Keratinocyte (primary cell): ENCODE measurements at regions not wholly inside any gene's neighbourhood (a gene's known extent, or its start where the extent isn't known, plus 50 kb on each side); places are given as distances from the start of the nearest gene placed in this dataset.

ENCODE experiments used
- DNase-seq: peaks from one replicate; pipeline ENCODE4 v3.0.0-alpha.2; 2011; ENCODE audit warnings: low read depth, missing footprints, low spot score
- FAIRE-seq: peaks from 2 replicates; lab custom pipeline; 2011; peaks lifted over from hg19 to GRCh38; lab: Jason Lieb, UNC
- H2AFZ ChIP-seq: 2 replicates; pipeline ENCODE4 v1.6.0; 2012; ENCODE audit warnings: low read length, control low read depth, inconsistent platforms; ENCODE audit not compliant: control insufficient read depth
- H3K27ac ChIP-seq: 2 replicates; pipeline ENCODE4 v1.5.1; 2011; ENCODE audit warnings: low read length; ENCODE audit not compliant: control insufficient read depth, insufficient read depth
- H3K27me3 ChIP-seq: 3 replicates; pipeline ENCODE4 v1.6.0; 2011; ENCODE audit warnings: low read length; ENCODE audit not compliant: control insufficient read depth, insufficient read depth; ENCODE audit errors: extremely low read depth
- H3K36me3 ChIP-seq, 2 experiments: 2 replicates in 1 of 2; 3 replicates in 1 of 2; pipeline ENCODE4 v1.5.1; 2011; ENCODE audit warnings: low read length in 2 of 2, mild to moderate bottlenecking in 1 of 2; ENCODE audit not compliant: control insufficient read depth in 2 of 2, insufficient read depth in 2 of 2; ENCODE audit errors: extremely low read depth in 1 of 2
- H3K4me1 ChIP-seq: 3 replicates; pipeline ENCODE4 v1.5.1; 2011; ENCODE audit warnings: low read length; ENCODE audit not compliant: control insufficient read depth, insufficient read depth; ENCODE audit errors: extremely low read depth
- H3K4me2 ChIP-seq: 3 replicates; pipeline ENCODE4 v1.6.0; 2011; ENCODE audit warnings: low read depth, low read length; ENCODE audit not compliant: control insufficient read depth, insufficient read depth; ENCODE audit errors: extremely low read depth
- H3K4me3 ChIP-seq, 3 experiments: fragments of 200-600 bp in 1 of 3; sonication (generic) in 1 of 3; 2 replicates in 2 of 3; 3 replicates in 1 of 3; pipeline ENCODE4 v1.5.1; 2011 to 2016; ENCODE audit warnings: low read length in 3 of 3, mild to moderate bottlenecking in 3 of 3, control low read depth in 2 of 3, inconsistent platforms in 1 of 3, low read depth in 1 of 3, mixed read lengths in 1 of 3, mixed run types in 1 of 3, moderate library complexity in 1 of 3; ENCODE audit not compliant: control insufficient read depth in 2 of 3, insufficient read depth in 2 of 3; ENCODE audit errors: extremely low read depth in 1 of 3
- H3K79me2 ChIP-seq: 2 replicates; pipeline ENCODE4 v1.6.0; 2012; ENCODE audit warnings: low read length; ENCODE audit not compliant: control insufficient read depth, insufficient read depth
- H3K9ac ChIP-seq: 3 replicates; pipeline ENCODE4 v1.6.0; 2011; ENCODE audit warnings: low read length; ENCODE audit not compliant: control insufficient read depth, insufficient read depth; ENCODE audit errors: extremely low read depth
- H3K9me1 ChIP-seq: 3 replicates; pipeline ENCODE4 v1.6.0; 2011; ENCODE audit warnings: low read length; ENCODE audit not compliant: control insufficient read depth, insufficient read depth; ENCODE audit errors: extremely low read depth
- H3K9me3 ChIP-seq: 2 replicates; pipeline ENCODE4 v1.5.1; 2012; ENCODE audit warnings: low read depth, low read length; ENCODE audit not compliant: control insufficient read depth
- H4K20me1 ChIP-seq: 3 replicates; pipeline ENCODE4 v1.6.0; 2011; ENCODE audit warnings: low read length; ENCODE audit not compliant: control insufficient read depth, insufficient read depth; ENCODE audit errors: extremely low read depth
- CTCF ChIP-seq, 3 experiments: IDR thresholded peaks in 1 of 3; conservative IDR thresholded peaks in 1 of 3; optimal IDR thresholded peaks in 1 of 3; 2 replicates in 2 of 3; 3 replicates in 1 of 3; pipeline versions ENCODE3 to v1.5.1; 2011; ENCODE audit warnings: low read length in 3 of 3, mild to moderate bottlenecking in 3 of 3, moderate library complexity in 2 of 3, control low read depth in 1 of 3, inconsistent platforms in 1 of 3; ENCODE audit not compliant: insufficient read depth in 2 of 3; ENCODE audit errors: extremely low read depth in 1 of 3
- EZH2 ChIP-seq: IDR thresholded peaks from one replicate; pipeline ENCODE4 v1.6.1; 2012; ENCODE audit warnings: inconsistent platforms, mild to moderate bottlenecking, low read length, moderate library complexity
- dilution Hi-C: fragments of 300-500 bp; cut with MboI; formaldehyde crosslinking; loops from one replicate; pipeline ENCODE4 v1.7.0; 2020; ENCODE audit warnings: low sequenced_read_pairs; ENCODE audit not compliant: extremely low pct_ligation_motif_present

- H3K36me3 ChIP-seq = no peaks in the 10 kb centered on the region
- FAIRE-seq = no peak
- no peak overlapping the region for H3K9ac ChIP-seq
- H3K27ac ChIP-seq = no peak overlapping the region
- no peak overlapping the region for H3K4me2 ChIP-seq
- H3K27me3 ChIP-seq = no peaks in the 10 kb centered on the region
- no peaks in the 10 kb centered on the region for H3K9me3 ChIP-seq
- no peaks in the 10 kb centered on the region for H3K9me1 ChIP-seq
- no peak for TF ChIP-seq EZH2
- no peak for TF ChIP-seq CTCF (optimal IDR thresholded peaks at IDR 0.05 in 1 of 3, IDR thresholded peaks at IDR 0.05 in 1 of 3, conservative IDR thresholded peaks at IDR 0.05 in 1 of 3; ENCODE audit: extremely low read depth in 1 of 3, insufficient read depth in 2 of 3, low read length in 3 of 3)
- no peak overlapping the region for H2AFZ ChIP-seq
- no peaks in the 10 kb centered on the region for H3K79me2 ChIP-seq
- H3K4me3 ChIP-seq = no peak overlapping the region
- H3K4me1 ChIP-seq = no peaks in the 10 kb centered on the region
- H4K20me1 ChIP-seq = no peaks in the 10 kb centered on the region
- dilution Hi-C loops = no loop called here
- DNase-seq = no peak
Measured at GRCh38 chr11:57103899-57104605, 77.7 kb upstream of the LRRC55 start.

GRCh38 chr11:57109331-57109730 is 72.4 kb upstream of the LRRC55 start:
- no peaks in the 10 kb centered on the region for H3K9me3 ChIP-seq
- TF ChIP-seq CTCF (optimal IDR thresholded peaks at IDR 0.05 in 1 of 3, IDR thresholded peaks at IDR 0.05 in 1 of 3, conservative IDR thresholded peaks at IDR 0.05 in 1 of 3; ENCODE audit: extremely low read depth in 1 of 3, insufficient read depth in 2 of 3, low read length in 3 of 3) = no peak
- no peak for TF ChIP-seq EZH2
- no peaks in the 10 kb centered on the region for H3K4me1 ChIP-seq
- no peak overlapping the region for H3K9ac ChIP-seq
- FAIRE-seq = no peak
- H4K20me1 ChIP-seq = no peaks in the 10 kb centered on the region
- no peak overlapping the region for H3K4me3 ChIP-seq
- H3K4me2 ChIP-seq = no peak overlapping the region
- dilution Hi-C loops = no loop called here
- H3K27me3 ChIP-seq = no peaks in the 10 kb centered on the region
- no peaks in the 10 kb centered on the region for H3K79me2 ChIP-seq
- no peaks in the 10 kb centered on the region for H3K9me1 ChIP-seq
- H3K27ac ChIP-seq = no peak overlapping the region
- DNase-seq = no peak
- H3K36me3 ChIP-seq = no peaks in the 10 kb centered on the region
- no peak overlapping the region for H2AFZ ChIP-seq
